ENCODE measurements at regions not wholly inside any gene's neighbourhood (a gene's known extent, or its start where the extent isn't known, plus 50 kb on each side); places are given as distances from the start of the nearest gene placed in this dataset.

GRCh38 chr11:127226380-127226779, 225.8 kb upstream of the KIRREL3 start:
- no peak for DNase-seq (ENCODE audit: low spot score)

DNA sequence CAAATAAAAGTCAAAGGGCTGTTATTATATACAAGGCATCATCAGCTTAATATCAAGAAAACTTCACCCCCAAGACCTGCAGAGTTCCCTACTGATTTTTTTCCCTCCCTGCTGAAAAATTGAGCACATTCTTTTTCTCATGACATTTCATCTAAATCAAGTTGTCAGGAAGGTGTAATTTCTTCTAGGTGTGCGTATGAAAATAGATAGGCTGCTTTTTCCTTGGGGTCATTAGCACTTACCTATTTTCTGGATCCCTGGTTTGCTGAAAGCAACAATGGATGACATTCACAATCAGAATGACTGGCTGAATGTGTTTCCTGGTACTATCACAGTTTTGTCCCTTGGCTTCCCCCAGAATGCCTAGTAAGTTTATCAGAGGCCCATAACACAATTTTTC, 225.0 kb upstream of the KIRREL3 start:
- no peak for DNase-seq (ENCODE audit: low spot score)

DNA sequence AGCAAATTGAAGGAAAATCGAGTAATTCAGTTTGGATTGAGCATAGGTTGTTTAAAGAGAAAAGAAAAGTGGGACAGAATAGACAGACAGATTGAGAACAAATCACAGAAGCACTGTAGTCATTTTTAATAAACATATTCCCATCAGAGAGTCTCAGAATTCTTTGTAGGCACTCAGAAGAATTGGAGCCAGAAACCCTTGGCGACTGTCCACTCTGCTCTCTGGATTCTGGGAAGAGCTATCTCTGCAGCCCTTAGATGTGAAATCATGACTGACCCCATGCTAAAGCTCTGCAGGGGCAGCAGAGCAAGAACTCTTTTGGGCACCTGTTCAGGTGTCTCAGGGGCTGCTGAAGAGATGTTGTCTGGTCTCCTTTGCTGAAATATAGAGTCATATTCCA, 223.7 kb upstream of the KIRREL3 start:
- DNase-seq (ENCODE audit: low spot score) = no peak

DNA sequence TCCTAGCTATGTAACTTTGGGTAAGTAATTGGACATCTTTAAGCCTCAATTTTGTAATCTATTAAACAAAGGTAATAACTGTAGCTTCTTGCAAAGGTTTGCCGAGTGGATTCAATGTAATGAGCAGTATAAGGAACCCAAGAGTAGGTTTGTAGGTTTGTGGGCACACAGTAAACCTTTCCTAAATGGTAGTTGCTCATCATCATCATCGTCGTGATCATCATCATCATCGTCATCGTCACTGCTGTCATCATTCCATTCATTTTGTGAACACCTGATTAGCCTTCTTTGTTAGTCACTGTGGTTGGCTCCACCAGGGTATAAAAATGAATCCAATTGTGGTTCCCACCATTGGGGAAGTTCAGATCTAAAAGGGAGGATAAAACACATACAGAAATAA, 223.1 kb upstream of the KIRREL3 start:
- no peak for DNase-seq (ENCODE audit: low spot score)

GRCh38 chr11:127223026-127223425, 222.5 kb upstream of the KIRREL3 start:
- no peak for DNase-seq (ENCODE audit: low spot score)

DNA sequence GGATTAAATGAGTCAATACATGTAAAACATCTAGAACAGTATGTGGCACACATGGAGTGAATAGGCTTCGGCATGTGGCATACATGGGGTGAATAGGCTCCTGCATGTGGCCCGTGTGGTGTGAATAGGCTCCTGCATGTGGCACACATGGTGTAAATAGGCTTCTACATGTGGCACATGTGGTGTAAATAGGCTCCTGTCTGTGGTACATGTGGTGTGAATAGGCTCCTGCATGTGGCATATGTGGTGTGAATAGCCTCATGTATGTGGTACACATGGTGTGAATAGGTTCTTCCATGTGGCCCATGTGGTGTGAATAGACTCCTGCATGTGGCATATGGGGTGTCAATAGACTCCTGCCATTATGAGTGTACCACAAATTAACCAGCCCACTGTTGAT, 219.1 kb upstream of the KIRREL3 start:
- no peak for DNase-seq (ENCODE audit: low spot score)

GRCh38 chr11:127218275-127218608, 217.7 kb upstream of the KIRREL3 start:
- no peak for DNase-seq (ENCODE audit: low spot score)

GRCh38 chr11:127217452-127218274, 217.1 kb upstream of the KIRREL3 start:
- no peak for DNase-seq (ENCODE audit: low spot score)

DNA sequence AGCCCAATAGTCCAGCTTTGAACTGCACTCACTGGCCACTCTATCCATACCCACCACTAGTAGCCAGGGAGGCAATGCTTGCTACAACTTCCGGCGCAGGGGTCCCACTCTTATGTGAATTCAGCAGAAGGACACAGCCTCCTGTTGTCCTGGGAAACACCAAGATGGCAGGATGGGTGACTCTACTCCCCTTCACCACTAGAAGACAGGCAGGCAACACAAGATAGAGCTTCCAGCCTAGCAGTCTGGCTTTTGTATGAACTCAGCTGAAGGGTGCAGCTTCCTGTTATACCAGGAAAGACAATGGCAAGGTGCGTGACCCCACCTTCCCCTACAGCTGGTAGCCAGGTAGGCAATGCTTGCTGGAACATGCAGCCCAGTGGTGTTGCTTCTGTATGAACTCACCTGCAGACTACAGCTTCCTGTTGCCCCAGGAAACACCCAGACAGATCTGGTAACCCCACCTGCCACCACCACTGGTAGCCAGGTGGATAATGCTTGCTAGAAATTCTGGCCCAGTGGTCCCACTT, 205.2 kb upstream of the KIRREL3 start:
- DNase-seq (ENCODE audit: low spot score) = no peak

DNA sequence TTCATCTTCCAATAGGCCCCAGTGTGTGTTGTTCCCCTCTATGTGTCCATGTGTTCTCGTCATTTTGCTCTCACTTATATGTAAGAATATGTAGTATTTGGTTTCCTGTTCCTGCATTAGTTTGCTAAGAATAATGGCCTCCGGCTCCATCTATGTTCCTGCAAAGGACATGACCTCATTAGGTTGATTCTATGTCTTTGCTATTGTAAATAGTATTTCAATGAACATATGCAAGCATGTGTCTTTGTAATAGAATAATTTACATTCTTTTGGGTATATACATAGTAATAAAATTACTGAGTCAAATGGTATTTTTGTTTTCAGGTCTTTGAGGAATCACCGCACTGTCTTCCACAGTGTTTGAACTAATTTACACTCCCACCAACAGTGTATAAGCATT, 202.9 kb upstream of the KIRREL3 start:
- no peak for DNase-seq (ENCODE audit: low spot score)

DNA sequence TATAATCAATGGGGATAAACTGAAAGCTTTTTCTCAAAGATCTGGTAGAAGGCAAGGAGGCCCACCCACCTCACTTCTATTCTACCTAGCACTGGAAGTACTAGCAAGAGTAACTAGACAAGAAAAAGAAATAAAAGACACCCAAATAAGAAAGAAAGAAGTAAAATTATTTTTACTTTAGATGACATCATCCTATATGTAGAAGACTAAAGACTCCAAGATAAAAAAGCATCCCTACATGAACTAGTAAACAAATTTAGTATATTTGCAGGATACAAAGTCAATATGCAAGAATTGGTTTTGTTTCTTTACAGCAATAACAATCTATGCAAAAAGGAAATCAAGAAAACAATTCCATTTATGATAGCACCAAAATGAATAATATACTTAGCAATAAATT, 201.5 kb upstream of the KIRREL3 start:
- no peak for DNase-seq (ENCODE audit: low spot score)

DNA sequence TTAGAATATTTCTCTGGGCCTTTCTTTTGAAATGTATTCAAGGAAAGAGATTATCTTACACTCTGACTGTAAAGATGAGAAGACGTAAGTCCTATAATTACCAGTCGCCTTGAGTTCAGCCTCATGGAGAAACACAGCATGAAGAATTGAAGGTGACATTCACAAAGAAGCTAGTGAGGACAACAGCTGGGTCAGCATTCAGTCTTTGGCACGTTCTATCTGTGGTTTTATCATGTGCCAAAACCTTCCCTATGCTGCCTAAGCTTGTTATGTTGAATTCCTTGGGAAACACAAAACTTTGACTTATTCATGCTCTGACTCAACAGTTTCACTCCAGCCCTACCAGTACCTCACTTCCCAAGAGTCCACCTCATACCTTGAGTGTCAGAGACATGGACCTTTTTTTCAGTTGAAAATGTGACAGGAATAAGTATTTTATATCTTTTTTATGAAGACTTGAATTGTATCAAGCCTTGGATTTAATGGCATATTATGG, 198.8 kb upstream of the KIRREL3 start:
- DNase-seq (ENCODE audit: low spot score) = no peak

GRCh38 chr11:127195501-127196120, 195.0 kb upstream of the KIRREL3 start:
- no peak for DNase-seq (ENCODE audit: low spot score)

DNA sequence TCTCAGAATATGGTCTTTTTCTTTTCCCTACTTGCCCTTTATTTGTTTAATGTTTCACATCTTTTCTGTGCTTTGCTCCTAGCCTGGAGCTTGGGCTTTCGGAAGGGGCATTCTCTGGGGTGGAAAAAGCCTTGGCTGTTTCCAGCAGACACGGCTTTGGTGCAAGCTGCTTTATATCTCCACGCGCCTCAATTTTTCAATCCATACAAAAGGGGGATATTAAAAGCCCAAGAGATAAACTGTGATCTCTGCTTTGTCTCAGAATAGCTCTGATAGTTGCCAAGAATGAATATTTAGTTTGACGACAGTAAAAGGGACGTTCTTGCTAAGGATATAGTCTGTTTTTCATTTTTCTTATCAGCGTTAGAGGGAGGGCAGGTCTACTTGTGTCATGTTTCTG, 194.0 kb upstream of the KIRREL3 start:
- DNase-seq (ENCODE audit: low spot score) = no peak

DNA sequence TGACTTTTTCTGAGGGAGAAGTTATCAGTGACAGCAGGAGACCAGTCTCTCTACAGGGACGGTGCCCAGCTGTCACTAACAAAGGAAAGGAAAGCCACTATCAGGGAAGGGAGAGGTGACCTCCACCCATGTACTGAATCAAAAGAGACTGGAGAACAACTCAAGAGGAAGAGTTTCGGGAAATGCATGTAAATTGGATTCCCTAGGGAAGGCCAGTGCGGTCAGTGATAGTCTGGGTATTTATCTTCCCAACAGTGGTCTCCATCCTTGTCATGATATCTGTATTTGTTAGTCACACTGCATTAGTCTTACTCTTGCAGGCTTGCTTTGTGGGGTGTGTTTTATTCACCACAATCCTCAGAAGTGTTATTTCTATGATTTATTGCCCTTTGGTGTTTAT, 193.4 kb upstream of the KIRREL3 start:
- DNase-seq (ENCODE audit: low spot score) = no peak

DNA sequence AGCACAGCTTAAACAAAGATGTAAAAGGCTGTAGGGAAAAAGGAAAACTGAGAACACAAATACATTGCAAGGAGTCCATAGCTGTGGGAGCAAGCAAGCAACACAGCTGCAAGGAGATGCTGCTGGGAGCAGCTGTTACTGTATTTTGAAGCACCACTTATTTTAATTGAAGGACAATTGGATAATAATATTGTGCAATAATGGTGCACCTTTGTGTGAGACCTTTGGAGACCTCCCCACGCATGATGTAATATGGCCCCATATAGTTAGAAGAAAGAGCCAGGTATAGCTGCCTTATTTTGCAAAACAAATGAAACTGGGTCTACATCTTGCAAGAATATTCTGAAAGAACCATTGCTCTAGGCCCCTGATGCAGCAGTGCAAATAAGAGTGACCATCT, 191.1 kb upstream of the KIRREL3 start:
- DNase-seq (ENCODE audit: low spot score) = no peak

DNA sequence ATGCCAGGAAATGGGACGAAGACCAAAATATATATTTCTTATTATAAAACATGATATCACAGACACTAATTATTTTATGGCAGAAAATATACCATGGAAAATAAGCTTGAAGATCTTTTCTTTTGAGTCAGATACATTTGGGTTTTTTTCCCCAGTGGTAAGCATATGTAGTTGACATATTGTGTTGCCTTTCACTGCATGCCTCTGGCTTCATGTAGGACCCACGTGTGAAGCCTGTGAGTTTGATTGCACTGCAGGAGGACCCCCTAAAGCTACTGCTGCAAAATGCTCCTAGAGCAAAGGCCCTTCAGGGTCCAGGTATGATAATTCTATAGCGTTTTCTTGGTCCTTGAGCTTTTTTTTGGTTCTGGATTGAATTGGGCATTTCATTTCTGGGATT, 190.7 kb upstream of the KIRREL3 start:
- no peak for DNase-seq (ENCODE audit: low spot score)

DNA sequence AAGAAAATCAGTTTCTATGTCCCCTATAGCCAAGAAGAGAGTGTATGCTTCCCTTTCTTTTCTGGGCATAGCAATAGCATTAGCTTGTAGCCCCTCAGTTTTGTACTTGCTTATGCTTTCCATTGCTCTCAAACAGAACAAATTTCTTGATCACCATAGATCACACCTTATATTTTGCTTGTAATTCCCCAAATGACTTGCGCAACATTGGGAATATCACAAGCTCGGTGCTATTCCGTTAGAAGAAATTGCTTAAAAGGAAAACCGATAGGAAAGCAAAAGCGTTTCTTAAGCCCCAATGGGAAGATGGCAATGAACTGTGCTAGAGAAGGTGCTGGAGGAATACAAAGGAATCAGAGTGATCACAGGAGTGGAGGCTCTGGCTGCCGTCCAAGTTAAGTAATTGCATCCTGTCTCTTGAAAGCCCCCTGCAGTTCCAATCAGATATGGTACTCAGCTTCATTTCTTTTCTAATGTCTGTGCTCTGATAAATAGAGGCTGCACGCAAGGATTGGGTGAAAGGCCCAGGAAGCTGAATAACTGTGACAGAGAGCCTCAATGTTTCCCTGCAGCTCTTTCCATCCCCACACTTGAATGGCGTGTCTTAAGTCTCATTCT, 182.1 kb upstream of the KIRREL3 start:
- DNase-seq (ENCODE audit: low spot score) = no peak

DNA sequence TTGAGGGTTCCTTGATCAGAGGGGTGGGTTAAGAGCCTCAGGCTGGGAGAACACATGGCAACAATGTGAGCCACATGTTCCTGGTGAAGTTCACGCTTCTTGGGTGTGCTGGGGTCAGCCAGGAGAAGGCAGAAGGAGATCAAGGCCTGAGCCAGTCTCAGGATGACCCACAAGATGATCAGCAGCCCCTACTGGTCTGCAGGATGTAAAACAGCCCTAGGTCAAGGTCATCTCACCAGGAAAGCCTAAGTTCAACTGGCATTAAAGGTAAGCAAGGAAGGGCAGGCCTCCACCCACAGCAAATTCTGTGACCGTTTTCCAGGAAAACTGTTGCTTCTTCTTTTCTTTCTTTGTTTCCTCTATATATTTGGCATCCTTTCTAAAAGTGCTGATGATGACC, 156.7 kb upstream of the KIRREL3 start:
- DNase-seq (ENCODE audit: low spot score) = no peak

GRCh38 chr11:127149410-127149809, 148.8 kb upstream of the KIRREL3 start:
- no peak for DNase-seq (ENCODE audit: low spot score)

DNA sequence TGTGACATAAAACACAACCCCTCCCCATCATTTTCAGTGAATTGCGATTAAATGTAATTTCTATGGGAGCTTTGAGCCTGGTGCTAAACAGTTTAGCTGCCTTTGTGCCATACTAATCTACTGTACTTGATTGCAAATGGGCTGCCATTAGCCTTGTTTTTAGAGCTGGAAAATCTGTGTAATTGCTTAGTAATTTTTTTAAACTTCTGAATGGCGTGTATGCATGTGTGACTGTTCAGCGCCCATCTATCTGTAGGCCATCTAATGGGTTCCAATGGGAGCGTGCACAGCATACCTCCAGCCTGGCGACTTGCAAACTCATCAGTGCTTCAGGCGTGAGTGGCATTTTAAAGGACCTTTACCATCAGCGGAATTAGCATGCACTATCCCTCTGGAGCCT, 142.7 kb upstream of the KIRREL3 start:
- no peak for DNase-seq (ENCODE audit: low spot score)

DNA sequence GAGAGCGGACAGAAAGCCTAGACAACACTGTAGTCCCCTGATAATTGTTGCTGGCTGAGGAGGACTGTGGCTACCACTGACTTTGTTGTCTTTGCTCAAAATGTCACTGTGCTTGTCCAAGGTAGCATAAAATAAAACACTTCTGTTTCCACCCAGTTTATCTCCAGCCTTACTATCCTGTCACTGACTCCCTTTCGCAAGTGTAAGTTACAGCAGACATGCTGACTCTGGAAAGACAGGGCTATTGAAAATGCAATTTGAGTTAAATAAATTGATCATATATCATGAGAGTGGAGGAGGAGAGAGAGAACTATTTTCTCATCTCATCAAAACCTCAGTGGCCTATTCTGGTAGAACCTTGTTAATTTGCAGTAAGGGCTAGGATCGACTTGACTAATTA, 138.0 kb upstream of the KIRREL3 start:
- no peak for DNase-seq (ENCODE audit: low spot score)

GRCh38 chr11:127137771-127138280, 137.3 kb upstream of the KIRREL3 start:
- no peak for DNase-seq (ENCODE audit: low spot score)

Measured in activated CD4-positive, alpha-beta T cell treated with anti-CD3 and anti-CD28 coated beads, Interleukin-2, Interleukin-4, amounts not matched to agents 100 ng/mL and 50 ng/mL, durations not matched to agents 16 hours and 8 hours (primary cell).